DMS153 (cell line): ENCODE measurements at regions not wholly inside any gene's neighbourhood (a gene's known extent, or its start where the extent isn't known, plus 50 kb on each side); places are given as distances from the start of the nearest gene placed in this dataset.
"Not testable (repeated sequence)": the region's sequence is repeated elsewhere in the genome, so short reads cannot be mapped to it uniquely, and the experiment has no call there.

Experiments
- DNase-seq: peaks from one replicate; lab custom pipeline; 2025; lab: John Stamatoyannopoulos, UW

- not testable (repeated sequence) for DNase-seq
These were observed 155.8 kb upstream of the ARHGAP42 start for GRCh38 chr11:100531290-100531689.

GRCh38 chr11:100536979-100537378 is 150.1 kb upstream of the ARHGAP42 start:
- DNase-seq, result no peak

GRCh38 chr11:100543386-100543785 is 143.7 kb upstream of the ARHGAP42 start:
- no peak for DNase-seq

GRCh38 chr11:100545556-100545955 is 141.5 kb upstream of the ARHGAP42 start:
- no peak for DNase-seq

GRCh38 chr11:100545970-100546369 is 141.1 kb upstream of the ARHGAP42 start:
- peak; percentile 2 for DNase-seq

- DNase-seq, result no peak
These were observed 140.4 kb upstream of the ARHGAP42 start for GRCh38 chr11:100546714-100547113.

- no peak for DNase-seq
These were observed 136.8 kb upstream of the ARHGAP42 start for GRCh38 chr11:100550298-100550697.

- DNase-seq, result peak; percentile 21
These were observed 136.0 kb upstream of the ARHGAP42 start for GRCh38 chr11:100550912-100551632.

GRCh38 chr11:100555931-100556330 is 131.2 kb upstream of the ARHGAP42 start:
- DNase-seq, result no peak

GRCh38 chr11:100556781-100557180 is 130.3 kb upstream of the ARHGAP42 start:
- no peak for DNase-seq

- no peak for DNase-seq
These were observed 129.1 kb upstream of the ARHGAP42 start for GRCh38 chr11:100557830-100558611.

GRCh38 chr11:100560606-100561005 is 126.5 kb upstream of the ARHGAP42 start:
- no peak for DNase-seq

GRCh38 chr11:100561323-100561722 is 125.8 kb upstream of the ARHGAP42 start:
- DNase-seq, result no peak

- no peak for DNase-seq
These were observed 125.0 kb upstream of the ARHGAP42 start for GRCh38 chr11:100562128-100562527.

- no peak for DNase-seq
These were observed 123.4 kb upstream of the ARHGAP42 start for GRCh38 chr11:100563541-100564280.

GRCh38 chr11:100573911-100574513 is 113.1 kb upstream of the ARHGAP42 start:
- no peak for DNase-seq

GRCh38 chr11:100574894-100575769 is 112.0 kb upstream of the ARHGAP42 start:
- DNase-seq, result no peak

GRCh38 chr11:100575860-100576717 is 111.0 kb upstream of the ARHGAP42 start:
- peak; percentile 39 for DNase-seq

- no peak for DNase-seq
These were observed 110.4 kb upstream of the ARHGAP42 start for GRCh38 chr11:100576718-100577021.

- DNase-seq, result no peak
These were observed 108.2 kb upstream of the ARHGAP42 start for GRCh38 chr11:100578831-100579311.
